Upper lobe of left lung (tissue), 6 donors: ENCODE measurements at regions not wholly inside any gene's neighbourhood (a gene's known extent, or its start where the extent isn't known, plus 50 kb on each side); places are given as distances from the start of the nearest gene placed in this dataset.

Experiments used
- ATAC-seq, 2 donors: fragments of 200-7000 bp; cut with Tn5 transposase; one replicate each; pipeline ENCODE4 v1.9.1; 2022; ENCODE audit warnings: mild to moderate bottlenecking in 2 of 2, moderate library complexity in 2 of 2; ENCODE audit not compliant: low FRiP score in 2 of 2
- DNase-seq, 2 donors: peaks; one replicate each; pipeline ENCODE4 v3.0.0-alpha.2; 2019 to 2020
- H3K27ac ChIP-seq, 4 donors: fragments of 200-600 bp; sonication (generic); one replicate each; pipeline ENCODE4 v1.5.1; 2016 to 2019
- H3K27me3 ChIP-seq, 4 donors: fragments of 200-600 bp; sonication (generic); one replicate each; pipeline ENCODE4 v1.5.1; 2017 to 2019
- H3K36me3 ChIP-seq, 4 donors: fragments of 200-600 bp; sonication (generic); one replicate each; pipeline ENCODE4 v1.5.1; 2016 to 2019
- H3K4me1 ChIP-seq, 4 donors: fragments of 200-600 bp; sonication (generic); one replicate each; pipeline ENCODE4 v1.5.1; 2018 to 2019
- H3K4me3 ChIP-seq, 4 donors: fragments of 200-600 bp; sonication (generic); one replicate each; pipeline ENCODE4 v1.5.1; 2017 to 2019; ENCODE audit warnings: mild to moderate bottlenecking in 2 of 4, moderate library complexity in 1 of 4
- H3K9me3 ChIP-seq, 4 donors: fragments of 200-600 bp; sonication (generic); one replicate each; pipeline ENCODE4 v1.5.1; 2018 to 2019
- EP300 ChIP-seq, 4 donors: sonication (generic); formaldehyde crosslinking; IDR thresholded peaks; one replicate each; pipeline ENCODE4 v1.5.1; 2017; ENCODE audit warnings: antibody characterized with exemption in 4 of 4, control low read depth in 2 of 4
- POLR2A ChIP-seq, 4 donors: fragments of 450-650 bp; IDR thresholded peaks; one replicate each; pipeline ENCODE4 v1.5.1; 2016 to 2017; ENCODE audit warnings: antibody characterized with exemption in 4 of 4, mild to moderate bottlenecking in 2 of 4
- POLR2AphosphoS5 ChIP-seq, 2 donors: sonication (generic); formaldehyde crosslinking; IDR thresholded peaks; one replicate each; pipeline ENCODE4 v1.5.1; 2017; ENCODE audit warnings: antibody characterized with exemption in 2 of 2
- WGBS, 2 donors: methylation state at CpG; one replicate each; pipeline ENCODE4 v1.1.5; 2017 to 2018; 5-methylcytosine and 5-hydroxymethylcytosine counted together
- TF ChIP-seq, protein P1 (sequence below), 6 experiments: fragments of 450-650 bp in 4 of 6; fragments of 200-600 bp in 2 of 6; sonication (generic) in 2 of 6; IDR thresholded peaks; one replicate each; pipeline ENCODE4 v1.5.1; 2016 to 2019; ENCODE audit warnings: antibody characterized with exemption in 6 of 6
- donor health status: DM: no; HTN: no; CAD: no; lungs with moderate emphysema.
- donor health status: DM: no; HTN: yes; CAD: no; lungs with severe emphysema.

DNA sequence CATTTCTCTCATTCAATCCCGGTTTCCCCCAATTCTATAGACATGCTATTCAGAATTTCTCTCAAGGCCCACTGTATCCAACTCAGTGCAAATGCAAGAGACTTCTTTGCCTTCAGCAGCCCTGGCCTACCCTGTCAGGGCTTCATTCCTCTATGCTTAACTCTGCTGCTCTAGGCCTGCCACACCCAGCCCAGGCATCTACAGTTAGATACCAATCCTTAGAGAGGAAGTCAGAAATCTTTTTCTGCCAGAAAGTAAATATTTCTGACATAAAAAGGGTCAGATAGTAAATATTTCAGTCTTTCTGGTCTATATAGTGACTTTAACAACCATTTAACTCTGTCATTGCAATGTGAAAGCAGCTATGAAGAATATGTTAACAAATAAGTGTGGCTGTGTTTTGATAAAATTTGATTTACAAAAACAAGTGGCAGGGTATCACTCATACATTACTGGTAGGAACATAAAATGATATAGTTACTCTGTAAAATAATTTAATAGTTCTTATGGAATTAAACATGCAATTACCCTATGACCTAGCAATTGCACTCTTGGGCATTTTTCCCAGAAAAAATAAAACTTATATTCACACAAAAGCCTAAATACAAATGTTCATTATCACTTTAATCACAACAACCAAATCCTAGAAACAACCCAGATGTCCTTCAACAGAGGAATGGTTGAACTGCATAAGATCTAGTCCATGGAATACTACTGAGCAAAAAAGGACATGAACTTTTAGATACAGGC lies 942.0 kb downstream of the SQOR start:
- TF ChIP-seq, protein P1, sequence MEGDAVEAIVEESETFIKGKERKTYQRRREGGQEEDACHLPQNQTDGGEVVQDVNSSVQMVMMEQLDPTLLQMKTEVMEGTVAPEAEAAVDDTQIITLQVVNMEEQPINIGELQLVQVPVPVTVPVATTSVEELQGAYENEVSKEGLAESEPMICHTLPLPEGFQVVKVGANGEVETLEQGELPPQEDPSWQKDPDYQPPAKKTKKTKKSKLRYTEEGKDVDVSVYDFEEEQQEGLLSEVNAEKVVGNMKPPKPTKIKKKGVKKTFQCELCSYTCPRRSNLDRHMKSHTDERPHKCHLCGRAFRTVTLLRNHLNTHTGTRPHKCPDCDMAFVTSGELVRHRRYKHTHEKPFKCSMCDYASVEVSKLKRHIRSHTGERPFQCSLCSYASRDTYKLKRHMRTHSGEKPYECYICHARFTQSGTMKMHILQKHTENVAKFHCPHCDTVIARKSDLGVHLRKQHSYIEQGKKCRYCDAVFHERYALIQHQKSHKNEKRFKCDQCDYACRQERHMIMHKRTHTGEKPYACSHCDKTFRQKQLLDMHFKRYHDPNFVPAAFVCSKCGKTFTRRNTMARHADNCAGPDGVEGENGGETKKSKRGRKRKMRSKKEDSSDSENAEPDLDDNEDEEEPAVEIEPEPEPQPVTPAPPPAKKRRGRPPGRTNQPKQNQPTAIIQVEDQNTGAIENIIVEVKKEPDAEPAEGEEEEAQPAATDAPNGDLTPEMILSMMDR (IDR thresholded peaks at IDR 0.05) = no peak
- TF ChIP-seq POLR2A (IDR thresholded peaks at IDR 0.05) = no peak
- no peak for TF ChIP-seq POLR2AphosphoS5 (IDR thresholded peaks at IDR 0.05)
- no peak for TF ChIP-seq EP300 (IDR thresholded peaks at IDR 0.05)
- Histone ChIP-seq H3K4me1 (no peaks in the 10 kb centered on the region), H3K27me3 (no peaks in the 10 kb centered on the region), H3K27ac (no peak overlapping the region), H3K4me3 (no peak overlapping the region), H3K9me3 (no peaks in the 10 kb centered on the region), H3K36me3 (no peaks in the 10 kb centered on the region)
- ATAC-seq (no peak), DNase-seq (no peak)
- 71 to 72% methylated on average over 1 of the region's 1 CpG for WGBS, 2 donors

DNA sequence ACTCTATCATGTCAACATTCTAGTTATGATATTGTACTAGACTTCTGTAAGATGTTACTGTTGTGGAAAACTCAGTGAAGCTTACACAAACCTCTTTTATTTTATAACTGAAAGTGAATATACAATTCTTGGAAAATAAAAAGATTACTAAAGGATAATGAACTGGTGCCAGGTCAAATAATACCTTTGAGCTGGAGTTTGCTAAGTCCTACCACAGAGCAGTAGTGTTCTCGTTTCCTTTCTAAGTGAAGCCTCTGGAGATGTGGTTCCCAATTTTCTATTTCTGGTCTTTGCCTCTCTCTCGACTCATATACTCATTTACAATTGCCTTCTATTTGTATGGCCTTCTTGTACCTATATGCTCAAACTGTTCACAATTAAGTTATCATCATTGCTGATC lies 942.9 kb downstream of the SQOR start:
- H3K27ac ChIP-seq = no peak overlapping the region
- no peaks in the 10 kb centered on the region for H3K27me3 ChIP-seq
- no peak overlapping the region for H3K4me3 ChIP-seq
- H3K36me3 ChIP-seq = no peaks in the 10 kb centered on the region
- WGBS, 2 donors = 56 to 61% methylated on average over 2 of the region's 2 CpGs
- H3K9me3 ChIP-seq = no peaks in the 10 kb centered on the region
- TF ChIP-seq POLR2AphosphoS5 (IDR thresholded peaks at IDR 0.05) (no peak), EP300 (IDR thresholded peaks at IDR 0.05) (no peak), POLR2A (IDR thresholded peaks at IDR 0.05) (no peak)
- TF ChIP-seq, protein P1 (IDR thresholded peaks at IDR 0.05) = no peak
- DNase-seq = no peak
- no peak for ATAC-seq
- H3K4me1 ChIP-seq = no peaks in the 10 kb centered on the region

DNA sequence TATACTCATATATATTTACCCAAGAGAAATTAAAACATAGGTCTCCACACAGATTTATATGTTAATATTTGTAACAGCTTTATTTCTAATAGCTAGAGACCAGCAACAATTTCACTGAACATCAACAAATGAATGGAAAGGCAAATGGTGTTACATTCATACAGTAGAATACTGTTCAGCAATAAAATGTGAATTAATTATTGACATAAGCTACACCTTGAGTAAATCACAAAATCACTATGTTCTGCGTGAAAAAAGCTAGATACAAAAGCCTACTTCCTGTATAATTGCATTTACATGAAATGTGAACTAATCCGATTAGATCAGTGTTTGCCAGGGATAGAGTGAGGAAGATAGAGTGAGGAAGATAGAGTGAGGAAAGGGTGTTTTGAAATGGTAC lies 945.7 kb downstream of the SQOR start:
- ATAC-seq = no peak
- Histone ChIP-seq H3K9me3 (no peaks in the 10 kb centered on the region), H3K27me3 (no peaks in the 10 kb centered on the region), H3K36me3 (no peaks in the 10 kb centered on the region), H3K27ac (no peak overlapping the region), H3K4me1 (no peaks in the 10 kb centered on the region), H3K4me3 (no peak overlapping the region)
- TF ChIP-seq, protein P1 (IDR thresholded peaks at IDR 0.05) = no peak
- TF ChIP-seq POLR2AphosphoS5 (IDR thresholded peaks at IDR 0.05) (no peak), POLR2A (IDR thresholded peaks at IDR 0.05) (no peak), EP300 (IDR thresholded peaks at IDR 0.05) (no peak)
- WGBS, 2 donors = 86 to 94% methylated on average over 2 of the region's 2 CpGs
- no peak for DNase-seq

DNA sequence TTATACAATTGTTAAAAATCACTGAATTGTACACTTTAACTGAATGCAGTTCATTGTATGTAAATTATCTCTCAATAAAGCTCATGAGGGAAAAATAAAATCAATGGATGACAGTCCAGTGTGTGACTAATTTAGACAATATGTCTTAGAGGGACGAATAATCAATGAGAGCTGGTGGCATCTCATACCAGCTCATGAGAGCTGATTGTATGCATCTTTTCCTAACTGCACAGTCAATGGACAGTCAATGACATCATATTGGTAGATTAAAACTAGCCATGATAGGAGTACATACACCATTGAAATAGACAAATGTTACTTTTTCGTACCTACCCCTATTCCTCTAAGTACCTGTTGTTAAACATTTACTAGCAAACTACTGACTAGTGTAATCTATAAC lies 946.1 kb downstream of the SQOR start:
- Histone ChIP-seq H3K27ac (no peak overlapping the region), H3K4me3 (no peak overlapping the region), H3K36me3 (no peaks in the 10 kb centered on the region), H3K9me3 (no peaks in the 10 kb centered on the region), H3K4me1 (no peaks in the 10 kb centered on the region), H3K27me3 (no peaks in the 10 kb centered on the region)
- 40 to 85% methylated on average over 2 of the region's 2 CpGs for WGBS, 2 donors
- no peak for DNase-seq
- ATAC-seq = no peak
- no peak for TF ChIP-seq EP300 (IDR thresholded peaks at IDR 0.05)
- no peak for TF ChIP-seq POLR2A (IDR thresholded peaks at IDR 0.05)
- no peak for TF ChIP-seq POLR2AphosphoS5 (IDR thresholded peaks at IDR 0.05)
- TF ChIP-seq, protein P1 (IDR thresholded peaks at IDR 0.05) = no peak

DNA sequence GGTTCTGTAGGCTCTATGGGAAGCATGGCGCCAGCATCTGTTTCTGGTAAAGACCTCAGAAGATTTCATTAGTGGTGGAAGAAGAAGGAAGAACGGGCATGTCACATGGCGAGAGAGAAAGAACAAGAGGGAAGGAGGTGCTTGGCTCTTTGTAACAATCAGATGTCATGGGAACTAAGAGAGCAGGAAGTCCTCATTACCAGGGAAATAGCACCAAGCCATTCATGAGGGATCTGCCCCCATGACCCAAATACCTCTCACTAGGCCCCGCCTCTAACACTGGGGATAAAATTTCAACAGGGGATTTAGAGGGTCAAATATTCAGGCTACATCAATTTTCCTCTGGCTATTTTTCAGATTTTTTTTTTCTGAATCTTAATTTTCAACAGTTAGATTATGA lies 954.3 kb downstream of the SQOR start:
- TF ChIP-seq POLR2AphosphoS5 (IDR thresholded peaks at IDR 0.05) (no peak), POLR2A (IDR thresholded peaks at IDR 0.05) (no peak), EP300 (IDR thresholded peaks at IDR 0.05) (no peak)
- TF ChIP-seq, protein P1 (IDR thresholded peaks at IDR 0.05) = no peak
- Histone ChIP-seq H3K27ac (no peak overlapping the region), H3K27me3 (no peaks in the 10 kb centered on the region), H3K36me3 (no peaks in the 10 kb centered on the region), H3K4me3 (no peak overlapping the region), H3K4me1 (no peaks in the 10 kb centered on the region), H3K9me3 (no peaks in the 10 kb centered on the region)
- DNase-seq (no peak), ATAC-seq (no peak)
- WGBS, 2 donors = 63 to 85% methylated on average over 4 of the region's 4 CpGs
